Stimulated activated effector memory CD8-positive, alpha-beta T cell treated with anti-CD3 and anti-CD28 coated beads, Interleukin-12 subunit alpha, Interleukin-12 subunit beta, amount 100 ng/mL, for 72 hours (primary cell): ENCODE measurements at regions not wholly inside any gene's neighbourhood (a gene's known extent, or its start where the extent isn't known, plus 50 kb on each side); places are given as distances from the start of the nearest gene placed in this dataset.
A peak's percentile ranks its signal among the peaks of the same experiment; 100 is the strongest.
"Not testable (repeated sequence)": the region's sequence is repeated elsewhere in the genome, so short reads cannot be mapped to it uniquely, and the experiment has no call there.

Experiments
- ATAC-seq: fragments of 150-1000 bp; cut with Tn5 transposase; 2 replicates; pipeline ENCODE4 v1.10.0; 2021
- DNase-seq, 2 donors: peaks; one replicate each; pipeline ENCODE4 v3.0.0; 2021 to 2022; ENCODE audit warnings: low spot score in 2 of 2
- H3K27ac Mint-ChIP-seq: one replicate; pipeline ENCODE4 v1.8.0; 2022; ENCODE audit warnings: mild to moderate bottlenecking, mixed read lengths
- H3K36me3 Mint-ChIP-seq: one replicate; pipeline ENCODE4 v1.8.0; 2022; ENCODE audit warnings: mild to moderate bottlenecking, mixed read lengths
- H3K4me1 Mint-ChIP-seq: one replicate; pipeline ENCODE4 v1.8.0; 2022; ENCODE audit warnings: mixed read lengths
- H3K4me3 Mint-ChIP-seq: one replicate; pipeline ENCODE4 v1.8.0; 2022; ENCODE audit warnings: mild to moderate bottlenecking, mixed read lengths
- H3K9me3 Mint-ChIP-seq: one replicate; pipeline ENCODE4 v1.8.0; 2022; ENCODE audit warnings: mixed read lengths

- no peaks in the 10 kb centered on the region for H3K4me1 Mint-ChIP-seq
- H3K4me3 Mint-ChIP-seq: no peak overlapping the region
- no peaks in the 10 kb centered on the region for H3K36me3 Mint-ChIP-seq
- ATAC-seq: no peak
- peaks cover 8% of the 10 kb centered on the region for H3K9me3 Mint-ChIP-seq
- H3K27ac Mint-ChIP-seq: no peak overlapping the region
- no peak for DNase-seq
These were observed 138.7 kb downstream of the F11 start for GRCh38 chr4:186404562-186405134.

GRCh38 chr4:186400676-186401075 is 134.7 kb downstream of the F11 start:
- H3K4me1 Mint-ChIP-seq: no peaks in the 10 kb centered on the region
- DNase-seq: no peak
- H3K27ac Mint-ChIP-seq: no peak overlapping the region
- no peak overlapping the region for H3K4me3 Mint-ChIP-seq
- ATAC-seq: no peak
- peaks cover 2% of the 10 kb centered on the region for H3K9me3 Mint-ChIP-seq
- H3K36me3 Mint-ChIP-seq: no peaks in the 10 kb centered on the region

GRCh38 chr4:186392017-186392416 is 126.0 kb downstream of the F11 start:
- no peak overlapping the region for H3K4me3 Mint-ChIP-seq
- ATAC-seq (no peak), DNase-seq (no peak)
- H3K36me3 Mint-ChIP-seq: no peaks in the 10 kb centered on the region
- no peaks in the 10 kb centered on the region for H3K9me3 Mint-ChIP-seq
- H3K4me1 Mint-ChIP-seq: no peaks in the 10 kb centered on the region
- no peak overlapping the region for H3K27ac Mint-ChIP-seq

- not testable (repeated sequence) for H3K36me3 Mint-ChIP-seq, DNase-seq, H3K27ac Mint-ChIP-seq, ATAC-seq, H3K4me1 Mint-ChIP-seq, H3K9me3 Mint-ChIP-seq, H3K4me3 Mint-ChIP-seq
These were observed 118.3 kb downstream of the F11 start for GRCh38 chr4:186384328-186384727.

GRCh38 chr4:186368281-186368680 is 102.3 kb downstream of the F11 start:
- no peak for DNase-seq
- Mint-ChIP-seq H3K9me3 (peaks cover 17% of the 10 kb centered on the region), H3K4me3 (no peak overlapping the region), H3K27ac (no peak overlapping the region), H3K4me1 (no peaks in the 10 kb centered on the region), H3K36me3 (no peaks in the 10 kb centered on the region)
- ATAC-seq: no peak

GRCh38 chr4:186366326-186366725 is 100.3 kb downstream of the F11 start:
- no peak overlapping the region for H3K27ac Mint-ChIP-seq
- no peak overlapping the region for H3K4me3 Mint-ChIP-seq
- H3K9me3 Mint-ChIP-seq: peaks cover 18% of the 10 kb centered on the region
- DNase-seq: no peak
- H3K36me3 Mint-ChIP-seq: no peaks in the 10 kb centered on the region
- no peaks in the 10 kb centered on the region for H3K4me1 Mint-ChIP-seq
- no peak for ATAC-seq

- not testable (repeated sequence) for H3K4me1 Mint-ChIP-seq
These were observed 97.0 kb downstream of the F11 start for GRCh38 chr4:186363038-186363437.

GRCh38 chr4:186360551-186360950 is 94.6 kb downstream of the F11 start:
- Mint-ChIP-seq H3K36me3 (no peaks in the 10 kb centered on the region), H3K9me3 (peaks cover 18% of the 10 kb centered on the region), H3K27ac (no peak overlapping the region), H3K4me3 (no peak overlapping the region), H3K4me1 (no peaks in the 10 kb centered on the region)
- ATAC-seq: no peak
- no peak for DNase-seq

More at GRCh38 chr4:186363038-186363437, 97.0 kb downstream of the F11 start:
- H3K36me3 Mint-ChIP-seq, H3K4me3 Mint-ChIP-seq, H3K27ac Mint-ChIP-seq, ATAC-seq, DNase-seq: not testable (repeated sequence)
- H3K9me3 Mint-ChIP-seq: peaks cover 18% of the 10 kb centered on the region

GRCh38 chr4:186351668-186352194 is 85.7 kb downstream of the F11 start:
- no peaks in the 10 kb centered on the region for H3K4me1 Mint-ChIP-seq
- ATAC-seq: peak; percentile 8
- DNase-seq: no peak
- no peaks in the 10 kb centered on the region for H3K36me3 Mint-ChIP-seq
- H3K4me3 Mint-ChIP-seq: no peak overlapping the region
- no peaks in the 10 kb centered on the region for H3K9me3 Mint-ChIP-seq
- H3K27ac Mint-ChIP-seq: no peak overlapping the region

- ATAC-seq (no peak), DNase-seq (no peak)
- Mint-ChIP-seq H3K4me1 (no peaks in the 10 kb centered on the region), H3K36me3 (no peaks in the 10 kb centered on the region), H3K27ac (no peak overlapping the region), H3K9me3 (no peaks in the 10 kb centered on the region), H3K4me3 (no peak overlapping the region)
These were observed 82.4 kb downstream of the F11 start for GRCh38 chr4:186348433-186348832.

- no peaks in the 10 kb centered on the region for H3K36me3 Mint-ChIP-seq
- H3K27ac Mint-ChIP-seq: no peak overlapping the region
- no peak overlapping the region for H3K4me3 Mint-ChIP-seq
- no peak for ATAC-seq
- H3K9me3 Mint-ChIP-seq: no peaks in the 10 kb centered on the region
- no peak for DNase-seq
- no peaks in the 10 kb centered on the region for H3K4me1 Mint-ChIP-seq
These were observed 81.8 kb downstream of the F11 start for GRCh38 chr4:186347743-186348142.

- ATAC-seq (no peak), DNase-seq (no peak)
- no peak overlapping the region for H3K27ac Mint-ChIP-seq
- no peaks in the 10 kb centered on the region for H3K9me3 Mint-ChIP-seq
- H3K36me3 Mint-ChIP-seq: no peaks in the 10 kb centered on the region
- H3K4me1 Mint-ChIP-seq: no peaks in the 10 kb centered on the region
- no peak overlapping the region for H3K4me3 Mint-ChIP-seq
These were observed 79.2 kb downstream of the F11 start for GRCh38 chr4:186345184-186345583.

GRCh38 chr4:186342582-186342981 is 76.6 kb downstream of the F11 start:
- H3K36me3 Mint-ChIP-seq: no peaks in the 10 kb centered on the region
- ATAC-seq: no peak
- H3K27ac Mint-ChIP-seq: no peak overlapping the region
- H3K9me3 Mint-ChIP-seq: no peaks in the 10 kb centered on the region
- H3K4me3 Mint-ChIP-seq: no peak overlapping the region
- no peak for DNase-seq
- H3K4me1 Mint-ChIP-seq: no peaks in the 10 kb centered on the region

GRCh38 chr4:186341655-186342054 is 75.7 kb downstream of the F11 start:
- Mint-ChIP-seq H3K36me3 (no peaks in the 10 kb centered on the region), H3K4me3 (no peak overlapping the region), H3K4me1 (no peaks in the 10 kb centered on the region), H3K27ac (no peak overlapping the region), H3K9me3 (no peaks in the 10 kb centered on the region)
- no peak for ATAC-seq
- DNase-seq: no peak
